ENCODE measurements at regions not wholly inside any gene's neighbourhood (a gene's known extent, or its start where the extent isn't known, plus 50 kb on each side); places are given as distances from the start of the nearest gene placed in this dataset. TPM values are rescaled to one million over a fixed set of nuclear protein-coding genes. Genes with fewer than 3 reads are reported as not detected.
A peak's percentile ranks its signal among the peaks of the same experiment; 100 is the strongest.
"Not testable (repeated sequence)": the region's sequence is repeated elsewhere in the genome, so short reads cannot be mapped to it uniquely, and the experiment has no call there.

DNA sequence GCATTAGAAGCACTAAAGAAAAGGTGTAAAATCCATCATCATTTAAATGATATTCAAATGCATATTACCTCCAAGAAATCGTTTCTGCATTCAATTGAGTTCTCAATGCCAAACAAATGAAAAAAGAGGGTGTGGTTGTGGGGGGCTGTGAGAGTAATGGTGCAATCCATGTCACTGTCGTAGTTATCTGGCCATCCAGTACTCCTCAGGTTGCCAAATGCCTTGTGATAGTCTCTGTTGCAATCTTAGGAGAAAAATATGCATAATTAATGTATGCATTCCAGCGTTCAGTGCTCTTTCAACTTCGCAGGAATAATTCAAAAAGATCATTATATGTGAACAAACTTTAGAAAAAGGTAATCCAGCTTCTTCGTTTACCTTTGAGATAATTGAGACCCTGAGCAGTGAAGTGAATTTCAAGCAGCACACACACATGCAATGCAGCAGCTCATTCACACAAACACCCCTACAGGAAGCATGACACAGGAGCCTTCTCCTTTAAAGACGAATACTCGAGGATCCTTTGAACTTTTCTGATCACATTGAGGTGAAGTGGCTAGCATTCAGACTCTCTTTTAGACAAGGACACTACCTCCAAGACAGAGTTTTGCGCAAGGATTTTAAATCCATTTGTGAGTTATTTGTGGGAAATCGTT lies 73.4 kb downstream of the OR13A1 start:
- Histone ChIP-seq H3K9me3 (replicated peaks) (no peaks in the 10 kb centered on the region), H3K27me3 (ENCODE audit: low read depth) (peaks cover 30% of the 10 kb centered on the region), H3K4me3 (no peak overlapping the region), H3K4me1 (no peaks in the 10 kb centered on the region), H3K27ac (replicated peaks) (no peak overlapping the region), H3K36me3 (no peaks in the 10 kb centered on the region)
- intact Hi-C loops (cut with micrococcal nuclease), result no loop called here
- TF ChIP-seq, protein P1, sequence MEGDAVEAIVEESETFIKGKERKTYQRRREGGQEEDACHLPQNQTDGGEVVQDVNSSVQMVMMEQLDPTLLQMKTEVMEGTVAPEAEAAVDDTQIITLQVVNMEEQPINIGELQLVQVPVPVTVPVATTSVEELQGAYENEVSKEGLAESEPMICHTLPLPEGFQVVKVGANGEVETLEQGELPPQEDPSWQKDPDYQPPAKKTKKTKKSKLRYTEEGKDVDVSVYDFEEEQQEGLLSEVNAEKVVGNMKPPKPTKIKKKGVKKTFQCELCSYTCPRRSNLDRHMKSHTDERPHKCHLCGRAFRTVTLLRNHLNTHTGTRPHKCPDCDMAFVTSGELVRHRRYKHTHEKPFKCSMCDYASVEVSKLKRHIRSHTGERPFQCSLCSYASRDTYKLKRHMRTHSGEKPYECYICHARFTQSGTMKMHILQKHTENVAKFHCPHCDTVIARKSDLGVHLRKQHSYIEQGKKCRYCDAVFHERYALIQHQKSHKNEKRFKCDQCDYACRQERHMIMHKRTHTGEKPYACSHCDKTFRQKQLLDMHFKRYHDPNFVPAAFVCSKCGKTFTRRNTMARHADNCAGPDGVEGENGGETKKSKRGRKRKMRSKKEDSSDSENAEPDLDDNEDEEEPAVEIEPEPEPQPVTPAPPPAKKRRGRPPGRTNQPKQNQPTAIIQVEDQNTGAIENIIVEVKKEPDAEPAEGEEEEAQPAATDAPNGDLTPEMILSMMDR (IDR thresholded peaks at IDR 0.05; ENCODE audit: borderline replicate concordance), result no peak
- DNase-seq, result no peak

DNA sequence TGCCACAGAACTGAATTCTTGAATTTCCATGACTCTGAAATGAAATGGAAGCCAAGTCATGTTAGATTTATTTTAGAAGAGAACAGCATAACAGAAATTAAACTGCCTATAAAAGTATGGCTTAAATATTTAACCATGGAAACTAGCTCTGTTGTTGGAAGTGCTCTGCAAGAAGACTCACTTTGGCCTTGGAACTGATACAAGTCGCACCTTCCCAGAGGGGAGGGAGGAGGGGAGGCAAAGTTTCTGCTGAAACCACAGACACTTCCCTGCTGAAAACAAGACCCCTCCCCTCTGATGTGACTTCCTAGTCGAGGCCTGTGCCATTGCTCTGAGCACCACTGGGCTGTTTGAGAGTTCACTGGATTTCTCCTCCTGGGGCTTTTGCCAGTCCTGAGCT lies 72.1 kb downstream of the OR13A1 start:
- TF ChIP-seq, protein P1 (IDR thresholded peaks at IDR 0.05; ENCODE audit: borderline replicate concordance), result no peak
- Histone ChIP-seq H3K36me3 (no peaks in the 10 kb centered on the region), H3K27ac (replicated peaks) (no peak overlapping the region), H3K4me1 (no peaks in the 10 kb centered on the region), H3K9me3 (replicated peaks) (no peaks in the 10 kb centered on the region), H3K4me3 (no peak overlapping the region), H3K27me3 (ENCODE audit: low read depth) (peaks cover 39% of the 10 kb centered on the region)
- no peak for DNase-seq
- intact Hi-C loops (cut with micrococcal nuclease), result no loop called here

DNA sequence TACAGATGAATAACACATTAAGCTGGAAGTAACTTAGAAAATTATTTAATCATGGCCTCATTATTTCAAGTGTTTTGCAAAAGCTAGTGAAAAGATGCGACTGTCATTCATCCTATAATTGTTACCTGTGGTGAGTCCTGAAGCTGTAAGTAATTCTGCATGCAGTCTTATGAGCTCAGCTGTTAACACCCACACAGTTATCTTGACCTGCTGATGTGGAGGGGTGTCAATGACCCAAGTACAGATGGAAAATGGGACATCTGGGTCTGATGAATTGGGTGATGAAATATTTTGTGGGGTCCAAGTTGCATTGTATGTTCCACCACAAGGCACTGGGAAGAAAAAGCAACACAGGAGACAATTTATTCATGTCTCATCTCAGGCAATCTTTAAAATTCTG lies 68.9 kb downstream of the OR13A1 start:
- intact Hi-C loops (cut with micrococcal nuclease), result no loop called here
- TF ChIP-seq, protein P1 (IDR thresholded peaks at IDR 0.05; ENCODE audit: borderline replicate concordance), result no peak
- Histone ChIP-seq H3K27ac (replicated peaks) (no peak overlapping the region), H3K27me3 (ENCODE audit: low read depth) (peaks cover 39% of the 10 kb centered on the region), H3K36me3 (no peaks in the 10 kb centered on the region), H3K4me1 (no peaks in the 10 kb centered on the region), H3K9me3 (replicated peaks) (no peaks in the 10 kb centered on the region), H3K4me3 (no peak overlapping the region)
- no peak for DNase-seq

GRCh38 chr10:45249978-45250693 lies 65.3 kb downstream of the OR13A1 start:
- TF ChIP-seq, protein P1 (IDR thresholded peaks at IDR 0.05; ENCODE audit: borderline replicate concordance), result peak; percentile 68
- intact Hi-C loops (cut with micrococcal nuclease), result no loop called here

GRCh38 chr10:45250694-45251075 lies 64.7 kb downstream of the OR13A1 start:
- H3K4me3 ChIP-seq; H3K36me3 ChIP-seq; H3K9me3 ChIP-seq (replicated peaks); H3K4me1 ChIP-seq; DNase-seq; H3K27ac ChIP-seq (replicated peaks); intact Hi-C loops (cut with micrococcal nuclease): not testable (repeated sequence)
- peaks cover 30% of the 10 kb centered on the region for H3K27me3 ChIP-seq (ENCODE audit: low read depth)

More at GRCh38 chr10:45249978-45250693, 65.3 kb downstream of the OR13A1 start:
- Histone ChIP-seq H3K4me1 (no peaks in the 10 kb centered on the region), H3K9me3 (replicated peaks) (no peaks in the 10 kb centered on the region), H3K27ac (replicated peaks) (no peak overlapping the region), H3K4me3 (peak overlapping the region; percentile 52), H3K27me3 (ENCODE audit: low read depth) (peaks cover 31% of the 10 kb centered on the region), H3K36me3 (no peaks in the 10 kb centered on the region)
- no peak for DNase-seq

Small RNA genes in the stretch of these regions (microRNA-seq; reads per million reads assigned to microRNA genes)
- not detected for gene MIR3156-1

Measured in left ventricle myocardium inferior (tissue), 1 donor.